Parathyroid adenoma (tissue), 2 donors: ENCODE measurements at regions not wholly inside any gene's neighbourhood (a gene's known extent, or its start where the extent isn't known, plus 50 kb on each side); places are given as distances from the start of the nearest gene placed in this dataset.

ENCODE experiments used
- H2AFZ ChIP-seq: fragments of 300-600 bp; sonication (generic); one replicate; pipeline ENCODE4 v1.7.0; 2017; ENCODE audit warnings: antibody characterized with exemption, mild to moderate bottlenecking
- H3K27ac ChIP-seq: fragments of 300-600 bp; sonication (generic); one replicate; pipeline ENCODE4 v1.7.0; 2017
- H3K27me3 ChIP-seq: fragments of 300-600 bp; sonication (generic); one replicate; pipeline ENCODE4 v1.7.0; 2017; ENCODE audit warnings: low read length; ENCODE audit not compliant: control insufficient read depth, insufficient read depth
- H3K36me3 ChIP-seq: fragments of 300-600 bp; sonication (generic); one replicate; pipeline ENCODE4 v1.7.0; 2017; ENCODE audit warnings: low read length; ENCODE audit not compliant: control insufficient read depth, insufficient read depth
- H3K4me1 ChIP-seq: fragments of 300-600 bp; sonication (generic); one replicate; pipeline ENCODE4 v1.7.0; 2017; ENCODE audit warnings: control low read depth
- H3K4me2 ChIP-seq: fragments of 300-600 bp; sonication (generic); one replicate; pipeline ENCODE4 v1.7.0; 2017; ENCODE audit warnings: low read length
- H3K4me3 ChIP-seq: fragments of 300-600 bp; sonication (generic); one replicate; pipeline ENCODE4 v1.7.0; 2017; ENCODE audit warnings: low read depth, low read length
- H3K79me2 ChIP-seq: fragments of 300-600 bp; sonication (generic); one replicate; pipeline ENCODE4 v1.7.0; 2017; ENCODE audit warnings: control low read depth
- H3K9ac ChIP-seq: fragments of 300-600 bp; sonication (generic); one replicate; pipeline ENCODE4 v1.7.0; 2017; ENCODE audit warnings: mild to moderate bottlenecking
- H3K9me3 ChIP-seq: fragments of 300-600 bp; sonication (generic); one replicate; pipeline ENCODE4 v1.7.0; 2017; ENCODE audit warnings: low read length; ENCODE audit not compliant: control insufficient read depth
- CTCF ChIP-seq: fragments of 300-600 bp; sonication (generic); IDR thresholded peaks from one replicate; pipeline ENCODE4 v1.7.0; 2017; ENCODE audit warnings: antibody characterized with exemption, mild to moderate bottlenecking
- donor health status: primary hyperparathyroidism.

GRCh38 chr5:98363157-98363556 lies 410.3 kb upstream of the RGMB start:
- Histone ChIP-seq H3K9me3 (no peaks in the 10 kb centered on the region), H3K9ac (no peak overlapping the region), H3K27me3 (no peaks in the 10 kb centered on the region), H3K4me1 (no peaks in the 10 kb centered on the region), H2AFZ (no peak overlapping the region), H3K4me2 (no peak overlapping the region), H3K27ac (no peak overlapping the region), H3K79me2 (no peaks in the 10 kb centered on the region), H3K36me3 (no peaks in the 10 kb centered on the region), H3K4me3 (no peak overlapping the region)
- TF ChIP-seq CTCF, result no peak

GRCh38 chr5:98364549-98364948 lies 408.9 kb upstream of the RGMB start:
- H3K27ac ChIP-seq, result no peak overlapping the region
- H3K27me3 ChIP-seq, result no peaks in the 10 kb centered on the region
- H3K9me3 ChIP-seq, result no peaks in the 10 kb centered on the region
- no peak overlapping the region for H3K9ac ChIP-seq
- no peak overlapping the region for H3K4me2 ChIP-seq
- H3K36me3 ChIP-seq, result no peaks in the 10 kb centered on the region
- no peak for TF ChIP-seq CTCF
- no peak overlapping the region for H3K4me3 ChIP-seq
- H3K79me2 ChIP-seq, result no peaks in the 10 kb centered on the region
- no peak overlapping the region for H2AFZ ChIP-seq
- no peaks in the 10 kb centered on the region for H3K4me1 ChIP-seq

- H3K27ac ChIP-seq, result no peak overlapping the region
- H3K4me1 ChIP-seq, result no peaks in the 10 kb centered on the region
- no peaks in the 10 kb centered on the region for H3K79me2 ChIP-seq
- H3K9ac ChIP-seq, result no peak overlapping the region
- H3K4me3 ChIP-seq, result no peak overlapping the region
- no peaks in the 10 kb centered on the region for H3K36me3 ChIP-seq
- no peaks in the 10 kb centered on the region for H3K9me3 ChIP-seq
- H3K4me2 ChIP-seq, result no peak overlapping the region
- H2AFZ ChIP-seq, result no peak overlapping the region
- no peak for TF ChIP-seq CTCF
- H3K27me3 ChIP-seq, result no peaks in the 10 kb centered on the region
These were observed 408.3 kb upstream of the RGMB start for GRCh38 chr5:98365126-98365525.

- no peak for TF ChIP-seq CTCF
- Histone ChIP-seq H3K4me2 (no peak overlapping the region), H3K79me2 (no peaks in the 10 kb centered on the region), H3K27ac (no peak overlapping the region), H3K36me3 (no peaks in the 10 kb centered on the region), H3K4me1 (no peaks in the 10 kb centered on the region), H3K27me3 (no peaks in the 10 kb centered on the region), H3K9ac (no peak overlapping the region), H3K9me3 (no peaks in the 10 kb centered on the region), H2AFZ (no peak overlapping the region), H3K4me3 (no peak overlapping the region)
These were observed 405.3 kb upstream of the RGMB start for GRCh38 chr5:98368141-98368540.

GRCh38 chr5:98372351-98372750 lies 401.1 kb upstream of the RGMB start:
- Histone ChIP-seq H3K9me3 (no peaks in the 10 kb centered on the region), H3K27ac (no peak overlapping the region), H3K36me3 (no peaks in the 10 kb centered on the region), H2AFZ (no peak overlapping the region), H3K4me3 (no peak overlapping the region), H3K4me1 (no peaks in the 10 kb centered on the region), H3K27me3 (no peaks in the 10 kb centered on the region), H3K9ac (no peak overlapping the region), H3K4me2 (no peak overlapping the region), H3K79me2 (no peaks in the 10 kb centered on the region)
- TF ChIP-seq CTCF, result no peak
